Gastroesophageal sphincter (tissue), 3 donors: ENCODE measurements at regions not wholly inside any gene's neighbourhood (a gene's known extent, or its start where the extent isn't known, plus 50 kb on each side); places are given as distances from the start of the nearest gene placed in this dataset.
"Not testable (repeated sequence)": the region's sequence is repeated elsewhere in the genome, so short reads cannot be mapped to it uniquely, and the experiment has no call there.

ENCODE experiments used
- CTCF ChIP-seq, 4 experiments: fragments of 200-600 bp in 2 of 4; fragments of 450-650 bp in 2 of 4; sonication (generic) in 1 of 4; IDR thresholded peaks; one replicate each; pipeline ENCODE4 v1.5.1; 2017 to 2019; ENCODE audit warnings: antibody characterized with exemption in 4 of 4, mild to moderate bottlenecking in 2 of 4, moderate library complexity in 2 of 4
- POLR2AphosphoS5 ChIP-seq: sonication (generic); formaldehyde crosslinking; IDR thresholded peaks from one replicate; pipeline ENCODE4 v1.6.1; 2017; ENCODE audit warnings: antibody characterized with exemption

GRCh38 chr1:60606921-60607320, 475.4 kb upstream of the NFIA start:
- not testable (repeated sequence) for TF ChIP-seq CTCF (IDR thresholded peaks at IDR 0.05); POLR2AphosphoS5
